ENCODE measurements at regions not wholly inside any gene's neighbourhood (a gene's known extent, or its start where the extent isn't known, plus 50 kb on each side); places are given as distances from the start of the nearest gene placed in this dataset.

GRCh38 chr16:55930036-55930435 lies 54.9 kb upstream of the CES5A start:
- TF ChIP-seq CTCF (IDR thresholded peaks at IDR 0.05; ENCODE audit: insufficient read depth, low read length, poor library complexity, severe bottlenecking) (no peak), EZH2phosphoT487 (conservative IDR thresholded peaks at IDR 0.05; ENCODE audit: low read length) (no peak)

All from SU-DHL-6 (cell line).